Testis (tissue), 2 donors: ENCODE measurements at regions not wholly inside any gene's neighbourhood (a gene's known extent, or its start where the extent isn't known, plus 50 kb on each side); places are given as distances from the start of the nearest gene placed in this dataset.
"Not testable (repeated sequence)": the region's sequence is repeated elsewhere in the genome, so short reads cannot be mapped to it uniquely, and the experiment has no call there.

Experiments used
- DNase-seq: peaks from one replicate; pipeline ENCODE4 v3.0.0-alpha.2; 2019
- H3K27ac ChIP-seq, 2 donors: fragments of 200-600 bp; sonication (generic); one replicate each; pipeline ENCODE4 v1.5.1; 2019
- H3K27me3 ChIP-seq: fragments of 200-600 bp; sonication (generic); one replicate; pipeline ENCODE4 v1.5.1; 2019
- H3K36me3 ChIP-seq: fragments of 200-600 bp; sonication (generic); one replicate; pipeline ENCODE4 v1.5.1; 2017; ENCODE audit warnings: low read depth; ENCODE audit errors: missing control alignments
- H3K4me1 ChIP-seq: fragments of 200-600 bp; sonication (generic); one replicate; pipeline ENCODE4 v1.5.1; 2019
- H3K4me3 ChIP-seq, 2 donors: fragments of 200-600 bp; sonication (generic); one replicate each; pipeline ENCODE4 v1.5.1; 2017 to 2019
- H3K9me3 ChIP-seq: fragments of 200-600 bp; sonication (generic); one replicate; pipeline ENCODE4 v1.5.1; 2017
- CTCF ChIP-seq, 3 experiments: fragments of 450-650 bp in 2 of 3; fragments of 200-600 bp in 1 of 3; sonication (generic) in 1 of 3; IDR thresholded peaks; one replicate each; pipeline ENCODE4 v1.5.1; 2016 to 2019; ENCODE audit warnings: antibody characterized with exemption in 3 of 3, mild to moderate bottlenecking in 2 of 3, moderate library complexity in 1 of 3
- POLR2A ChIP-seq: fragments of 450-650 bp; IDR thresholded peaks from one replicate; pipeline ENCODE4 v1.6.1; 2017; ENCODE audit warnings: antibody characterized with exemption, mild to moderate bottlenecking, moderate library complexity
- whole genome bisulfite sequencing, 2 donors: methylation state at CpG; one replicate each; pipeline ENCODE4 v1.1.5; 2018; 5-methylcytosine and 5-hydroxymethylcytosine counted together
- intact Hi-C: fragments of 100-400 bp; cut with DNase I; formaldehyde crosslinking; loops from one replicate; pipeline ENCODE4 v1.15.1; 2023; ENCODE audit warnings: low total_unique reads

GRCh38 chr2:37802211-37802752, 122.8 kb upstream of the RMDN2 start:
- DNase-seq, result no peak
- intact Hi-C loops, result no loop called here
- H3K9me3 ChIP-seq, result no peaks in the 10 kb centered on the region
- H3K4me3 ChIP-seq, result no peak overlapping the region
- H3K27me3 ChIP-seq, result no peaks in the 10 kb centered on the region
- no peaks in the 10 kb centered on the region for H3K36me3 ChIP-seq
- H3K4me1 ChIP-seq, result no peaks in the 10 kb centered on the region
- no peak overlapping the region for H3K27ac ChIP-seq
- TF ChIP-seq CTCF (IDR thresholded peaks at IDR 0.05) (no peak), POLR2A (no peak)
- 68 to 70% methylated on average over 4 of the region's 4 CpGs for WGBS, 2 donors

GRCh38 chr2:37802899-37803379, 122.1 kb upstream of the RMDN2 start:
- H3K27me3 ChIP-seq, result no peaks in the 10 kb centered on the region

GRCh38 chr2:37806004-37806403, 119.1 kb upstream of the RMDN2 start:
- H3K27me3 ChIP-seq, H3K4me3 ChIP-seq, H3K4me1 ChIP-seq, H3K27ac ChIP-seq, H3K9me3 ChIP-seq, H3K36me3 ChIP-seq, intact Hi-C loops, DNase-seq: not testable (repeated sequence)
- WGBS, 2 donors, result 89 to 90% methylated on average over 2 of the region's 2 CpGs

More at GRCh38 chr2:37802899-37803379, 122.1 kb upstream of the RMDN2 start:
- TF ChIP-seq POLR2A, result no peak
- TF ChIP-seq CTCF (IDR thresholded peaks at IDR 0.05), result no peak
- no peak for DNase-seq
- H3K9me3 ChIP-seq, result peaks cover 2% of the 10 kb centered on the region
- H3K36me3 ChIP-seq, result no peaks in the 10 kb centered on the region
- H3K27ac ChIP-seq, result no peak overlapping the region
- no peak overlapping the region for H3K4me3 ChIP-seq
- no peaks in the 10 kb centered on the region for H3K4me1 ChIP-seq
- intact Hi-C loops, result no loop called here

GRCh38 chr2:37809525-37809924, 115.6 kb upstream of the RMDN2 start:
- Histone ChIP-seq H3K27me3 (no peaks in the 10 kb centered on the region), H3K27ac (no peak overlapping the region), H3K4me3 (no peak overlapping the region), H3K9me3 (peaks cover 3% of the 10 kb centered on the region), H3K4me1 (peaks cover 7% of the 10 kb centered on the region), H3K36me3 (no peaks in the 10 kb centered on the region)
- DNase-seq, result peak; percentile 57
- TF ChIP-seq CTCF (IDR thresholded peaks at IDR 0.05), result peak; percentile 41 to 58 (median 54)
- no peak for TF ChIP-seq POLR2A
- intact Hi-C loops, result no loop called here
- WGBS, 2 donors, result 38% methylated on average over 1 of the region's 1 CpG

GRCh38 chr2:37809931-37810570, 115.0 kb upstream of the RMDN2 start:
- WGBS, 2 donors, result 60 to 73% methylated on average over 2 of the region's 2 CpGs
- Histone ChIP-seq H3K27me3 (no peaks in the 10 kb centered on the region), H3K4me3 (no peak overlapping the region), H3K36me3 (no peaks in the 10 kb centered on the region), H3K9me3 (peaks cover 3% of the 10 kb centered on the region), H3K4me1 (peaks cover 7% of the 10 kb centered on the region), H3K27ac (no peak overlapping the region)
- no peak for DNase-seq
- TF ChIP-seq POLR2A (no peak), CTCF (IDR thresholded peaks at IDR 0.05) (no peak)
- intact Hi-C loops, result no loop called here
